Osteoblast (primary cell): ENCODE measurements at regions not wholly inside any gene's neighbourhood (a gene's known extent, or its start where the extent isn't known, plus 50 kb on each side); places are given as distances from the start of the nearest gene placed in this dataset.
A peak's percentile ranks its signal among the peaks of the same experiment; 100 is the strongest.

ENCODE experiments used
- DNase-seq: peaks from one replicate; pipeline ENCODE4 v3.0.0; 2011; ENCODE audit warnings: low spot score, mixed read lengths; ENCODE audit not compliant: insufficient read length; ENCODE audit errors: missing footprints
- H2AFZ ChIP-seq: 2 replicates; pipeline ENCODE4 v1.6.0; 2011; ENCODE audit warnings: mild to moderate bottlenecking, low read length
- H3K27ac ChIP-seq: 2 replicates; pipeline ENCODE4 v1.5.1; 2011; ENCODE audit warnings: mild to moderate bottlenecking, low read depth, low read length, moderate library complexity
- H3K27me3 ChIP-seq: 2 replicates; pipeline ENCODE4 v1.6.0; 2012; ENCODE audit warnings: mild to moderate bottlenecking, control low read depth, inconsistent platforms, low read length, moderate library complexity; ENCODE audit not compliant: insufficient read depth
- H3K36me3 ChIP-seq: 2 replicates; pipeline ENCODE4 v1.5.1; 2011; ENCODE audit warnings: mild to moderate bottlenecking, low read length, control low read depth, moderate library complexity; ENCODE audit not compliant: insufficient read depth
- H3K4me1 ChIP-seq: 2 replicates; pipeline ENCODE4 v1.5.1; 2011; ENCODE audit warnings: mild to moderate bottlenecking, low read length, control low read depth, moderate library complexity; ENCODE audit not compliant: insufficient read depth
- H3K4me2 ChIP-seq: 2 replicates; pipeline ENCODE4 v1.6.0; 2011; ENCODE audit warnings: mild to moderate bottlenecking, low read length; ENCODE audit not compliant: insufficient read depth
- H3K4me3 ChIP-seq: fragments of 200-600 bp; sonication (generic); 3 replicates; pipeline ENCODE4 v1.5.1; 2012; ENCODE audit warnings: mild to moderate bottlenecking, low read length, inconsistent platforms; ENCODE audit not compliant: insufficient read depth
- H3K79me2 ChIP-seq: 2 replicates; pipeline ENCODE4 v1.6.0; 2012; ENCODE audit warnings: mild to moderate bottlenecking, low read length, control low read depth, inconsistent platforms; ENCODE audit not compliant: insufficient read depth
- H3K9me3 ChIP-seq: 2 replicates; pipeline ENCODE4 v1.5.1; 2011; ENCODE audit warnings: low read depth, low read length, control low read depth
- H4K20me1 ChIP-seq: 2 replicates; pipeline ENCODE4 v1.6.0; 2012; ENCODE audit warnings: mild to moderate bottlenecking, low read length, control low read depth; ENCODE audit not compliant: insufficient read depth
- CTCF ChIP-seq: IDR thresholded peaks from 2 replicates; pipeline ENCODE4 v1.5.1; 2011; ENCODE audit warnings: mild to moderate bottlenecking, low read depth, low read length, moderate library complexity; ENCODE audit errors: extremely low read depth

GRCh38 chr11:95508219-95508890 is 277.4 kb upstream of the SESN3 start:
- Histone ChIP-seq H3K36me3 (no peaks in the 10 kb centered on the region), H3K27ac (peak overlapping the region; percentile 9), H3K9me3 (no peaks in the 10 kb centered on the region), H3K79me2 (no peaks in the 10 kb centered on the region), H3K4me3 (no peak overlapping the region), H3K4me2 (peak overlapping the region; percentile 49), H3K27me3 (no peaks in the 10 kb centered on the region), H3K4me1 (peaks cover 44% of the 10 kb centered on the region), H2AFZ (no peak overlapping the region), H4K20me1 (no peaks in the 10 kb centered on the region)
- DNase-seq, result no peak
- no peak for TF ChIP-seq CTCF

- peak overlapping the region; percentile 9 for H3K27ac ChIP-seq
- no peaks in the 10 kb centered on the region for H4K20me1 ChIP-seq
- H3K27me3 ChIP-seq, result no peaks in the 10 kb centered on the region
- H2AFZ ChIP-seq, result no peak overlapping the region
- H3K4me2 ChIP-seq, result peak overlapping the region; percentile 49
- H3K79me2 ChIP-seq, result no peaks in the 10 kb centered on the region
- no peak overlapping the region for H3K4me3 ChIP-seq
- no peaks in the 10 kb centered on the region for H3K9me3 ChIP-seq
- H3K4me1 ChIP-seq, result peaks cover 38% of the 10 kb centered on the region
- no peaks in the 10 kb centered on the region for H3K36me3 ChIP-seq
- no peak for DNase-seq
- peak; percentile 17 for TF ChIP-seq CTCF
These were observed 276.8 kb upstream of the SESN3 start for GRCh38 chr11:95507794-95508193.

GRCh38 chr11:95506777-95507176 is 275.8 kb upstream of the SESN3 start:
- H2AFZ ChIP-seq, result no peak overlapping the region
- H3K79me2 ChIP-seq, result no peaks in the 10 kb centered on the region
- H3K27ac ChIP-seq, result no peak overlapping the region
- H3K4me2 ChIP-seq, result no peak overlapping the region
- H3K4me3 ChIP-seq, result no peak overlapping the region
- H3K36me3 ChIP-seq, result no peaks in the 10 kb centered on the region
- no peaks in the 10 kb centered on the region for H3K27me3 ChIP-seq
- TF ChIP-seq CTCF, result no peak
- no peaks in the 10 kb centered on the region for H3K9me3 ChIP-seq
- peaks cover 29% of the 10 kb centered on the region for H3K4me1 ChIP-seq
- no peak for DNase-seq
- H4K20me1 ChIP-seq, result no peaks in the 10 kb centered on the region

- Histone ChIP-seq H3K36me3 (no peaks in the 10 kb centered on the region), H3K4me3 (no peak overlapping the region), H3K4me2 (peak overlapping the region; percentile 54), H4K20me1 (no peaks in the 10 kb centered on the region), H3K27me3 (no peaks in the 10 kb centered on the region), H3K79me2 (no peaks in the 10 kb centered on the region), H3K4me1 (peaks cover 26% of the 10 kb centered on the region), H3K9me3 (no peaks in the 10 kb centered on the region), H2AFZ (no peak overlapping the region), H3K27ac (peak overlapping the region; percentile 4)
- DNase-seq, result peak; percentile 60
- TF ChIP-seq CTCF, result no peak
These were observed 275.0 kb upstream of the SESN3 start for GRCh38 chr11:95505927-95506426.
